HG02884 (cell line): ENCODE measurements at regions not wholly inside any gene's neighbourhood (a gene's known extent, or its start where the extent isn't known, plus 50 kb on each side); places are given as distances from the start of the nearest gene placed in this dataset.

Experiments used
- ATAC-seq: cut with Tn5 transposase; IDR thresholded peaks from one replicate; pipeline ENCODE4 v1.9.1; 2021; ENCODE audit warnings: mild to moderate bottlenecking, moderate library complexity; ENCODE audit not compliant: unreplicated experiment

DNA sequence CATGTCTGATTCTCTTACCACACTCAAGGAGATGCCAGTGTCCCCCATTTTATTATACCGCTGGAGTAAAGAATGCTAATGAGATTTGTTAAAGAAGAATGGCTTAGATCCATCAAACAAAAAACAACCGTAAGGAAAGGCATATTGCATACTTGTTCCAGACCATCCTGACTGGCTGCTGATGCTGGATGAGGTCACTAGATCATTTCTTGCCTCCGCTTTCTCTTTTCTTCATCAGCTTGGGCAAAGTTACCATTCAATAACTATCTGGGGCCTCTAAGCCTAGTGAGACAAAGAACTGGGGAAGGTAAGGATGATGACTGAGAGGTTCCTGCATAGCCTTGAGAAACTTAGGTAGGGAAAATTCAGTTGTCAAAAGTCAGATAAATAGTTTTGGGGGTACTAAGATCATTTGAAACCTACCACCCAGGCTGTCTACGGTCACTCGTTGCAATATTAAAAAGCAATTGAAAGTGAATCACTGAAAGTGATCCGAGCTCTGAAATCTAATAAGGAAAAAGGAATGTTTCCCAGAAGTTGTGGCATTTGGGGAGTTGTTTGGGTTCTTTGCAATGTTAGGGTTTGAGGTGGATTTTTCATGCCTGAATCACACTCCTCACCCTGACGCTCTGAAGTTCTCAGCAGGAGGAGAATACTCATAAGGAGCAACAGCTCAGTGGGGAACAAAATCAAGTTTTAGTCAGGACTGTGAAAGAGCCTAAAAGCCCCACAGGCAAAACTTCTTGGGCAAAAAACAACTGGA, 176.8 kb downstream of the HHIPL2 start:
- ATAC-seq = no peak

DNA sequence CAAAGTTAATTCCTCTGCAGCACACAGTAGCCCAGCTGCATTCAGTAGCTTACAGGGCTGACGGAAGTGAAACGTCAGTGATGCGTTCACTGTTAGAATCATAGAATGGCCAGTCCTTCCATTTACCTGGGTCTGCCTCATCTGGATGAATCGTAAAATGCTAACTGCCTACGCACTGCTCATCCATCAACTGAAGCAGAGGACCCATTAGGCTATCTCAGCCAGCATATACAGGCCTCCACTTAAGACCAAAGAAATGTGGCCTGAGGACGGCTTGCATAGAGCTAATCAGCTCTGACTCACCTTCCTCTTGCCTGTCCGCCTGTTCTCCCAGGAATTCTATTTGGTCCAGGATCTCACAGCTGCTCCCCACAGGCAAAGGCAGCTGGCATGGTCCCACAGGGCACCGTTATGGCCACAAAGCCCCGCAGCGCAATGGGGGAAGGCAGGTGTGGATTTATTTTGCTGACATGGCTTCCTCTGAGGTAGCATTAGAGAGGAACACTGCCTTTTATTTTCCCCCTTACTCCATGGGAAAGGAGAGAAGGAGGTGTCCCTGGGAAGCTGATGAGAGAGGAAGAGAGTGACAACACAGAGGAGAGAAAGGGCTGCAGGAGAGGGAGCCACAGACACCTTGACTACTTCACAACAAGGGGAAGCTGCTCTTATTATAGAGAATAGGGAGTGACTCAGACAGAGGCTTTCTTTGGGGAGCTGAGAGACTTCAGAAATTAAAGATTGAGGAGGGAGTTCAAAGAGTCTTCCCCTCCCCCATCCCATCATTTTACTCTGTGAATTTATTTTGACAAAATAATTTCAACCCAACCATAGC, 177.6 kb downstream of the HHIPL2 start:
- ATAC-seq = no peak

DNA sequence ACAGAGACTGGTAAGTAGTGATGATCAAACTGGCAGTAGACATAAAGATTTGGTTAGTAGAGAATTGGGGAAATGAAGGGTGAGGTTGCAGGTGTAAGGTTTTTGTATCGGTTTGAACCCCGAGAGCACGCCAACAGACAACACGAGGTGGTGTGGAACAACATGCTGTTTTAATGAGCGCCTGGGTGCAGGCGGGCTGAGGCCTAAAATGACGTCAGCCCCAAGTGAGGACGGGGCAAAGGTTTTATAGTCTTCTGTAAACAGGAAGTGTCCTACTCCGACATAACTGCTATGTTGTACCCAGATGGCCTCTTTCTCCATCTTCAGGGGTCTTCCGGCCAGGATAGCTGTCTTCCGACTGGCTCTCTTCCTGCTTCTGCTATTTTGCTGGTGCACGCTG, 178.8 kb downstream of the HHIPL2 start:
- no peak for ATAC-seq

DNA sequence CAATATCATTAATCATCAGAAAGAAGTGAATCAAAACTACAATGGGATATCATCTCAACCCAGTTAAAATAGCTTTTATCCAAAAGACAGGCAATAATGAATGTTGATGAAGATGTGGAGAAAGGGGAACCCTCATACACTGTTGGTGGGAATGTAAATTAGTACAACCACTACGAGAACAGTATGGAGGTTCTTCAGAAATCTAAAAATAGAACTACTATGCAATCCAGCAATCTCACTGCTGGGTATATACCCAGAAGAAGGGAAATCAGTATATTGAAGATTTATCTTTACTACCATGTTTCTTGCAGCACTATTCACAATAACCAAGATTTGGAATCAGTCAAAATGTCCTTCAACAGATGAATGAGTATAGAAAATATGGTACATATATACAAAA, 189.8 kb downstream of the HHIPL2 start:
- ATAC-seq = no peak

DNA sequence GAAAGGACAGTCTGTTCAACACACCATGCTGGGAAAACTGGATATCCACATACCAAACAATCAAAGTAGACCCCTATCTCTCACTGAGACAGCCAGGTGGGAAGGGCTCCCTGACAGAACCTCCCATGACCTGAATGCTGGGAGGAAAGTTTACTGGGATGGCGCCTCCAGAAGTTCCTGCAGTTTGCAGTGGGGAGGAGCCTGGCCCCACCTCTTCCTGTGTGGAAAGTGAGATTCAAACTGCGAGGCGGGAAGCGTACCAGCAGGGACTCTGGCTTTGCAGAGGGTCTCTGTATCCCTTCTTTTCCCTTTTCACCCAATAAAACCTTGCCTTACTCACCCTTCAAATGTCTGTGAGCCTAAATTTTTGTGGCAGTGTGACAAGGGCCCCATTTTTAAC, 190.7 kb downstream of the HHIPL2 start:
- ATAC-seq = no peak

DNA sequence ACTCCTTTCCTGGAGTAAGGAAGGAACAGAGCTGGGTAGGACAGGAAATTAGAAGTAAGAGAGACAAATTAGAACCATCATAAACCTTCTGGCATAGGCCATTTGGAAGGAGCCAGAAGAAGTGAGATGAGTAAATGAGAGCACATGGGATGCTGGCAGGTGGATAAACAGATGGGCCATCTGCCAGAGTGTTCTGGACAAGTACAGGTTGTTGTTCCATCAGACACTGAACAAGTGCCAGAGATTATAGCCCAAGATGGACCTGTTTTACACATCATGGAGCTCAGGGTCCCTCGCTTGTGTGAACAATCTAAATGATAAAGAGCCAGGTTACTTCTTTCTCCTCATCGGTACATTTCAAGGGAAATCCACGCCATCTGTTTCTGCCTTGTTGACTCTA, 200.3 kb downstream of the HHIPL2 start:
- no peak for ATAC-seq

DNA sequence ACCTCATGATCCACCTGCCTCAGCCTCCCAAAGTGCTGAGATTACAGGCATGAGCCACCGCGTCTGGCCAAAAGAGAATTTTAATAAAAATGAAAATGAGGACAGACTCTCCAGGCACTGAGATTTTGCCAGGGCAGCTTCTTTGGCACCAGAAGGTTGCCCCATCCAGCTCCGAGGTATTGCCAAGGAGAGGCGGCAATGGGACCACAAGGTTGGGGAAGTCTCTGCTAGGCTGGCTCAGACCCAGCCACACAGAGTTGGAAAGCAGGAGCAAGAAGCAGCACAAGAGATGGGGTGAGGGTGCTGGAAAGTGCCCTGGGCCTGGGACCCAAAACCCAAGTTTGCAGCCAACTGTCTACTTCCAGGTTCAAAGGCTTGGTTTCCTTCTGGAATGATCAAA, 200.9 kb downstream of the HHIPL2 start:
- no peak for ATAC-seq

DNA sequence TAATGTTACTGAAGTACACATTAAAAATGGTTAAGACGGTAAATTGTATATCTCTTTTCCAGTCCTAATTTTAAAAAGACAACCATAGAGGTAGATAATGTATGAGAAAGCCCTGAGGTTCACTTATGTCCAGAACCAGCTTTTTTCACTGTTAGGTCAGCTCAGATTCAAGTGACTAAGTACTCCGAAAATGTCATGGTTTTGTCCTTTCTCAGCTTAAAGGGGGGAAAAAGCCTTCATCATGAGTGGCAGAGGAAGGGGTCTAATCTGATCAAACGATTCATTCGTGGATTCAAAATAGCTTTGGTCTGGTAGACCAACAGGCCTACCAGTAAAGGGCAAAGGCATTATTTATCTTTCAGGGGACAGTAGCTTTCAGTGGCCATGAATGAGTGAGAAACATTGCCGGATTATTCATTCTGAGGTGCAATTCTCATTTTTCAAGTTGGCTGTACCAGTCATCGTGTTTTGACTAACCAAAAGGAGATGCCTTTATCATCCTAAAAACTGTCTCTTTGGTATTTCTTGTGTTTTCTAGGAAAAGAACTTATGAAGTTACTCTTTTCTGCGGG, 208.4 kb downstream of the HHIPL2 start:
- no peak for ATAC-seq

DNA sequence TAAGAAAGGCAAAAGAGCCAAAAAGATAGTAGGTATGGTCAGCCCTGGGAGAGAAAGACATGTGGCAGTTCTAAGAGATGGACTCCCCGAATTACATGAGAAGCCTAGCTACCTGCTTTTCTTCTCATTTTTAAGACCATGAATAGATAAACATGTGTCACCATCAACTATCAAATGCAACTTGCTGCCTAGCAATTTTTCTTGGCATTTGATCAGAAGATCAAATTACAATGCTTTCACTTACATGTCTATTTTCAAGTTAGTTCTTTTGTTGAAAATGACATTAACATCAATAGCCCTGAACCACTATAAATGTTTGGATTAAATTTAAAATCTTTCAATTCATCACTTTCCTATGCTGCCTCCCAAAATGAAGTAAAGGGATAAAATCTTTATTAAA, 212.3 kb downstream of the HHIPL2 start:
- no peak for ATAC-seq

DNA sequence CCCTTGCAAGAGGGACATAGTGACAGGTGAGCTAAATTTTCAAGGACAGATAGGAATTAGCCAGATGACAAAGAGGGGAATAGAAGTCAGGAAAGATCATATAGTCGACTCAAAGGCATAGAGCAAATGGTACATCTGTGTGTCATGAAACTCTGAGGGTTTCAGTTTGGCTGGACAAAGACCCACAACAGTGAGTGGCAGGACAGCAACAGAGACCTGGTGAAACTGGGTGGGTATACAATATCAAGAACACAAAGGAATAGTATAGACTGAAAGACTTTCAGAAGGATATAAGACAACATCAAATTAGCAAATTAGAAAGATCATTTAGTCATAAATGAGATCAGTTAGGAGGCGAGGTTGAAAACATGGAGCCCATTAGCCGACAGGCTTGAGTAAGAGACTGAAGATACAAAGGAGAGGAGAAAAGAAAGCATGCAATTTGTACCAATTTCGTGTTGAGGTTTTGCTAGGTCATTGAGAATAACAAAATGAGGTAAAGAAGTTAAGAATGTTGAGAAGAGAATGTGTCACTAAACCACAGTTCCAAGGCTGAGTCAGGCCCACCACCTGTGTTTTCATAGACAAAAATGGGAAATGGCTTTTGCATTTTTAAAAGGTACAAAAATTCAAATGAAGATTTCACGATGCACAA, 213.8 kb downstream of the HHIPL2 start:
- ATAC-seq = no peak

DNA sequence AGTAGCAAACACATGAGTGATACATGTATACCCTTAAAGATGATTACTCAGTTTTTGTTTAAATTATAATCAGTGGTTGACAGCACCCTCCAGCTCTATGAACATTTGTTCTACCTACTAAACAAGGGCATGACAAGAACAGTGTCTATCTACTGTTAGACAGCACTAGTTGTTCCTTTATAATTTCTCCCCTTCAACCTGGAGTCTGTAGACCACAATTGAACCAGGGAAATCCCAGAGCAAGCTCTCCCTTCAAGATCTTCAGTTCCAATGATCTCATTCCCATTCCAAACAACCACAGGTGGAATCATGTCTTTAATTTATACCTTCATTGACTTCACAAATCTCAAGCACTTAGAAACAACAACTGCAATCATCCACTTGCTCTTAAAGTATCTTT, 216.1 kb downstream of the HHIPL2 start:
- ATAC-seq = no peak

DNA sequence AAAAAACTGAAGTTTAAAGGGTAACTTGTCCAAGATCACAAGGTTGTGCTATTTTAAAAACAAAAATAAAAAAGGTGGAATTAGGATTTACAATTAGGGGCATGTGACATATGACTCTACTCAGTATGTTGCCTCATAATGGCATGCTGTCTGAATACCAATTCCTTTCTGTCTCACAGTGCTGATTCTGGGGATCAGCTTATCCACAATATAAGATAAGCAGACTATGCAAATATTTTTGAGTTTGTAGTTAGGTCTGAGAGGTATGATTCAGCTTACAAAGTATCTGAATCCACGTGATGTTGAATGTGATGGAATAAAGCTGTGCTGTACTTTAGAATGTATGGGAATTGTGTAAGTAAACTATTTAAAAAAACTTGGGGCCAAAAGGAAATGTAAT, 216.6 kb downstream of the HHIPL2 start:
- no peak for ATAC-seq

DNA sequence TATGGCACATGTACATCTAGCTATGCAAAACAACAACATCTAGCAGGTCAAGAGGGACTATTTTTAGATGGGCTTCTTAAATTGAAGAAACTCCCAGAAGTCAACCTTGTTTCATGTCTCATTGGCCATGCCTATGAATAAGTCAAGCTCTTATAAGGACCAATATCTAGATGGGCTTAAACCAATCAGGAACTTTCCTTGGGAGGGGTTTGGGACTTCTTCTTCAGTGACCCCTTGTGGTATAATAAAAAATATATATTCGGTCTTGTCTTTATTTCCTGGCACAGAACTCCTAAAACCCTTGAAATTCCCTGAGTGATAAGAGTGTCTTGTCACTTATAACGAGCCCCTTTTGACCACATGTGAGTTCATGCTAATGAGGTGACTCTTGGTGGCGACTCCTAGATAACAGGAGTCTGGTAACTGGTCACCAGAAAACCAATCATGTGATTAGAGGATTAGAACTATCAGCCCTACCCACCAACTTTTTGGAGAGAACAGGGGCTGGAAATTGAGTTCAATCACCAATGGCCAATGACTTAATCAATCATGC, 218.3 kb downstream of the HHIPL2 start:
- no peak for ATAC-seq

DNA sequence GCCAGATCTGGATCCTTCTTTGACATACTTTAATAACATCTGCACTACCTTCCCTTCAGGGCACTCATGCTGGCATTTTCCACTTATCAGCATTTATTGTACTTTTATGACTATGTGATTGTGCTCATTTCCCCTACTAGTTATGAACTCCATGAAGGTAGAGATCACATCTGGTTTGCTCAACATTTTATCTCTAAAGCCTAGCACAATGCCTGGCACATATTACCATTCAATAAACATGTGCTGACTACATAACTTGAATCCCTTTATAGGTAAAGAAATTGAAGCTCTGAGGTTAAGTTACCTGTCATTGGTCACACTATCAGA, 221.2 kb downstream of the HHIPL2 start:
- ATAC-seq = no peak

DNA sequence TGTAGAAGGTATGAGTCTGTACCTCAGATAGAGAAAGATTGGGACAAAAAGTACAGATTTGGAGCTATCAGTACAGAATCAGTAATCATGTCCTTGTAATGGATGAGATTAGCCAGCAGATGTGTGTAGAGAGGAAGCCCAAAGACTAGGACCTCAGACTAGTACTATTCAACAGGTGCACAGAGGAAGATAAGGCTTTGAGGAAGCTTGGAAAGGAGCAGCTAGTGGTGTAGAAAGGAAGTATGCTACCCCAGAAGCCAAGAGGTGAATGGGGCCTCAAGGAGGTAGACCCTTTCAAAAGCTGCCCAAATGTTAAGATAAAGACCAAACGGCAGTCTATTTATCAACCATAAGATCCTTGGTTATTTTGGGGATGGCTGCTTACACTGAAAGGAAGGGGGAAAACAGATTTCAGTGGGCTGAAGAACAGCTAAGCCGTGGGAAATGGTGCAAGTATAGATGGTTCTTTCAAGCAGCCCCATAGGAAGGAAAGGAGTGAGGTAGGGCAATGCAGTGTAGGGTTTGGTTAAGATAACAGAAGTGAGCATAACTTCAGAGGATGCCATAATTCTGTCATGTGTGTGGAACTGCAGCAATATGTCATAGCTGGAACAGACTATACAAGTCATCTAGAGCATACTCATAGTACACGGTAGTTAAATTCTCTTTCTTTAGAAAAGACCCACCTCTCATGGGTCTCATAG, 221.7 kb downstream of the HHIPL2 start:
- no peak for ATAC-seq

DNA sequence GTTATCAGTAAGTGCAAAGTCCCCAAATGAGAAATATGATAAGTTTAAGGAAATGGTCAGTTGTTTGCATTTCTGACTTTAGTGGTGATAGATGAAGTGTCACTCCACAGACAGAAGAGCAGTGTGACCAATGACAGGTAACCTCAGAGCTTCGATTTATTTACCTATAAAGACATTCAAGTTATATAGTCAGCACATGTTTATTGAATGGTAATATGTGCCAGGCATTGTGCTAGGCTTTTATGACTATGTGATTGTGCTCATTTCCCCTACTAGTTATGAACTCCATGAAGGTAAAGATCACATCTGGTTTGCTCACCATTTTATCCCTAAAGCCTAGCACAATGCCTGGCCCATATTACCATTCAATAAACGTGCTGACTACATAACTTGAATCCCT, 222.4 kb downstream of the HHIPL2 start:
- no peak for ATAC-seq

DNA sequence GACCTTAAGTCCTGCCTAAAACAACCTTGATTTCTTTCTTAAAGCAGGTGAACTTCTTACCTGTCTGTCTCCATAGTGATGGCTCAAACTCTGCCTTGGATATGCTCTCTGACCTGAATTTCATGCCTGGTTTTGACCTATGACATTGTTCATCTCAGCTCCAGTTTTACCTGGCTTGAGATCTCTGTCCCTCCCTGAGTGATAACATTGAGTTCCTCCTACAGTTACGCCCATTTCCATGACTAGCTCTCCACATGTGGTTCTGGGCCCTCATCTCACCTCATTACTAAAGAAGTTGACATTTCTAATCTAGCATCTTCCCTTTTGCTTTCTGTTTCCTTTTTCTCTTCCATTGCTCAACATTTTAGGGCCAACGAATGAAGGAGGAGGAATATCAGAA, 233.1 kb downstream of the HHIPL2 start:
- ATAC-seq = no peak

DNA sequence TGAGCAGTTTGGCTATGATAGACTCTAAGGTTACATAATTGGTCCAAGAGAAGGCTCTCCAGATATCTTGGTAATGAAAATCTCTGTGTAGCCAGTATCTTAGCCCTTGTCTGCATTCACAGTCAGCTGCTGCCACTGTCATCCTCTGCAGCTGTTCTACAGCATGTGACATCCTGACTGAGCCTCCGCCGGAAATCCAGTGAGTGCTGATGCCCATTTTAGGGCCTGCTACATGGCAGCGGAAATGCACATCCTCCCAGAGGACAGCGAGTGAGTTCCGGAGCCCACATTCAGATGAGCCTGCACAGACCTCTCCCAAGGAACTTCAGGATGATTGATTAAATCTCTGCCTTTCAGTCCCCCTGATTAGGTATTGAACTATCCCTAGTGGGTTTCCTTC, 237.1 kb downstream of the HHIPL2 start:
- ATAC-seq = no peak

DNA sequence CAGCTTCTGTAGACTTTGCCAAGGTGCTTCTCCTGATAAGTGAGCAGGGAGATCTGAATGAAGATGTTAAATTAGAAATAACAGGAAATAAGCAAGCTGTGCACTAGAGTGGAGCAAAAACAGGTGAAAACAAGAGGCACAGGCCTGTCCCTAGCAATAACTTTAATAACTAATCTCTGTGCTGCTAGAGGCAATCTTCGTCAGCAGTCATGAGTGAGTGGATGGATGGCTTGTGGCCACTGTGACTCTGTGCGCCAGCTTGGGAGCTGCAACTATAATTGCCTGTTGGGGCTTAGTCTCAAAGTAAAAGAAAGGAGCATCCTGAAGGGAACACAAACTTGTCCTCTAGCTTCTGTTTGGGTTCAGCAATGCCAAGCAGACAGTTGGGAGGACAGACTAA, 240.3 kb downstream of the HHIPL2 start:
- ATAC-seq = no peak

DNA sequence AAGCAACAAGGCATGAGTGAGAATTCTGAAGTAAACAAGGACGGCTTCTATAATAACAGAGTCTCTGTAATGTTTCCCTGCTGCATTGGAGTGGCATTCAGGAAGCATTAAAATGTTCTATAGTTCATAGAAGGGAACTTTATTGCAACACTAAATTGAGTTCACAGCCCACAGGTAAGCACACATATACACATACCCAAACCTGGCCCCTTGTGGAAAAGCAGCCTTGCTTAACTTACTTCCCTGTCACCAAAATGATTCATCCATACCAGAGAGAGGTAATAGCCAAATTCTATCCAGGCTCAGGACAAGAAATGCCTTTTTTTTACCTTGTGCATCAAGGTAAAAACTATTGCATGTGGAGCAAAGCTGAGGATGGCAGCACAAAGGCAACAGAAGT, 241.4 kb downstream of the HHIPL2 start:
- no peak for ATAC-seq

DNA sequence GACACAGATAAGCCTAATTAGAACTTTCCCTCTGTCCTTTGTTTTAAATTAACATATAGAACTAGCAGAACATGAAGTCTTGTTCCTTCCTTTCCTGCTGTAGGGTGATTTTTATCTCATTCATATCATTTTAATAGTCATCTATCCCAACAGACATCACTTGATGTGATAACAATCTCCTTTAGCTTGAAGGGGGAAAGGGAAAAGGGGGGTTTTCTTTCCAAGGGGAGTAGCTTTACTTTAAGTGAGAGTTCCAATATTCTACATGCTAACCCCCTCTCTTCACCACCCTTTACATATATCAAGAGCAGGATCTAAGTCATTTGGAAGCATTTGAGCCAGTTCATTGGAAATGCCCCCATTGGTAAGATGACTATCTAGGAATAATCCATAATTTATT, 241.9 kb downstream of the HHIPL2 start:
- ATAC-seq = no peak
